ENCODE measurements at regions not wholly inside any gene's neighbourhood (a gene's known extent, or its start where the extent isn't known, plus 50 kb on each side); places are given as distances from the start of the nearest gene placed in this dataset.
A peak's percentile ranks its signal among the peaks of the same experiment; 100 is the strongest.

DNA sequence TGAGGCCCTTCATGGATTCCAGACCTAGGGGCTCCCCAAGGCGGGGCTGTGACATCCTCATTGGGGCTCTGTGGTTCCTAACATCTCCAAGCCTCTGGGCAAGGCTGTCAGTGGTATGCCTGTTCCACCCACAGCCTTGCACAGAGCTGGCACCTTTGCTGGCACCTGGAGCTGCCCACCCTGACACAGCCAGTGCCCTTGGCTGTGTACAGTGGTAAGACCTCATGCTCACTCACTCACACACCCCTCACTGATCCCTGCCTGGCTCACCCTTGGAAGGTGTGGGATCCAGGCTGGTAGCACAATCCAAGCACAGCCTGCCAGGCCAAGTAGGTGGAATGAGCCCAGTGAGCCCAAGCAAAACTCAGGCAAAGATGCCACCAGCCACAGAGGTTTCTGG lies 200.4 kb upstream of the PCDH15 start (continued):
- TF ChIP-seq ZFP30 (CRISPR knock-in tag; IDR thresholded peaks at IDR 0.05) (no peak), CSDC2 (CRISPR knock-in tag; IDR thresholded peaks at IDR 0.05) (no peak), GLIS3 (CRISPR knock-in tag; IDR thresholded peaks at IDR 0.05) (no peak), ZNF565 (CRISPR knock-in tag; conservative IDR thresholded peaks at IDR 0.05; ENCODE audit: low read depth) (no peak)
- TF ChIP-seq, protein P1, sequence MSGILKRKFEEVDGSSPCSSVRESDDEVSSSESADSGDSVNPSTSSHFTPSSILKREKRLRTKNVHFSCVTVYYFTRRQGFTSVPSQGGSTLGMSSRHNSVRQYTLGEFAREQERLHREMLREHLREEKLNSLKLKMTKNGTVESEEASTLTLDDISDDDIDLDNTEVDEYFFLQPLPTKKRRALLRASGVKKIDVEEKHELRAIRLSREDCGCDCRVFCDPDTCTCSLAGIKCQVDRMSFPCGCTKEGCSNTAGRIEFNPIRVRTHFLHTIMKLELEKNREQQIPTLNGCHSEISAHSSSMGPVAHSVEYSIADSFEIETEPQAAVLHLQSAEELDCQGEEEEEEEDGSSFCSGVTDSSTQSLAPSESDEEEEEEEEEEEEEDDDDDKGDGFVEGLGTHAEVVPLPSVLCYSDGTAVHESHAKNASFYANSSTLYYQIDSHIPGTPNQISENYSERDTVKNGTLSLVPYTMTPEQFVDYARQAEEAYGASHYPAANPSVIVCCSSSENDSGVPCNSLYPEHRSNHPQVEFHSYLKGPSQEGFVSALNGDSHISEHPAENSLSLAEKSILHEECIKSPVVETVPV (CRISPR knock-in tag; IDR thresholded peaks at IDR 0.05) = no peak

DNA sequence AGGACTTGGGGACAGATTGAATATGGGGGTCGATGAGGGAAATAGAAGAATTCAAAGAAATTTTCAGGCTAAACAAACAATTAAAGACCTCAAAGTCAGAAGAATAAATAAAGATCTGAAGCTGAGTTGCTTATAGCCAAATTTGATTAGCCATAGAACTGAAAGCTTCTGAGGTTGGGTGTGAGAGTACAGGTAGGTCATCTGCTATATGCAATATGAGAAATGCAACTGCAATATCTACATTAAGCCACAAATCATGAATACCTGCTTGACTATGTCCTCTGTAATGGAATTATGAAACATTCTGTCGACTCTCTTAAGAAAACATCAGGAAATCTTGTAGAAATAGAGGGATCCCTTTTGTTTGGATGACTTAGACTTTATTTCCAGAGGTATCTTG lies 192.1 kb upstream of the PCDH15 start:
- no peak for ATAC-seq
- TF ChIP-seq RARB (CRISPR knock-in tag; IDR thresholded peaks at IDR 0.05) (no peak), ZNF565 (CRISPR knock-in tag; conservative IDR thresholded peaks at IDR 0.05; ENCODE audit: low read depth) (no peak), TCF4 (CRISPR knock-in tag; IDR thresholded peaks at IDR 0.05; ENCODE audit: borderline replicate concordance) (no peak), ZFP30 (CRISPR knock-in tag; IDR thresholded peaks at IDR 0.05) (no peak), TOX (CRISPR knock-in tag; IDR thresholded peaks at IDR 0.05; ENCODE audit: borderline replicate concordance) (no peak), ISL1 (CRISPR knock-in tag; IDR thresholded peaks at IDR 0.05) (no peak), ZNF8 (CRISPR knock-in tag; IDR thresholded peaks at IDR 0.05) (no peak), BACH2 (CRISPR knock-in tag; IDR thresholded peaks at IDR 0.05; ENCODE audit: borderline replicate concordance) (no peak), SNAI2 (CRISPR knock-in tag; IDR thresholded peaks at IDR 0.05) (no peak), GLIS3 (CRISPR knock-in tag; IDR thresholded peaks at IDR 0.05) (no peak), ESRRG (CRISPR knock-in tag; IDR thresholded peaks at IDR 0.05) (no peak)
- TF ChIP-seq, protein P2, sequence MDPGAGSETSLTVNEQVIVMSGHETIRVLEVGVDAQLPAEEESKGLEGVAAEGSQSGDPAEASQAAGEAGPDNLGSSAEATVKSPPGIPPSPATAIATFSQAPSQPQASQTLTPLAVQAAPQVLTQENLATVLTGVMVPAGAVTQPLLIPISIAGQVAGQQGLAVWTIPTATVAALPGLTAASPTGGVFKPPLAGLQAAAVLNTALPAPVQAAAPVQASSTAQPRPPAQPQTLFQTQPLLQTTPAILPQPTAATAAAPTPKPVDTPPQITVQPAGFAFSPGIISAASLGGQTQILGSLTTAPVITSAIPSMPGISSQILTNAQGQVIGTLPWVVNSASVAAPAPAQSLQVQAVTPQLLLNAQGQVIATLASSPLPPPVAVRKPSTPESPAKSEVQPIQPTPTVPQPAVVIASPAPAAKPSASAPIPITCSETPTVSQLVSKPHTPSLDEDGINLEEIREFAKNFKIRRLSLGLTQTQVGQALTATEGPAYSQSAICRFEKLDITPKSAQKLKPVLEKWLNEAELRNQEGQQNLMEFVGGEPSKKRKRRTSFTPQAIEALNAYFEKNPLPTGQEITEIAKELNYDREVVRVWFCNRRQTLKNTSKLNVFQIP (CRISPR knock-in tag; IDR thresholded peaks at IDR 0.05; ENCODE audit: borderline replicate concordance, low read depth) = no peak
- TF ChIP-seq, protein P3, sequence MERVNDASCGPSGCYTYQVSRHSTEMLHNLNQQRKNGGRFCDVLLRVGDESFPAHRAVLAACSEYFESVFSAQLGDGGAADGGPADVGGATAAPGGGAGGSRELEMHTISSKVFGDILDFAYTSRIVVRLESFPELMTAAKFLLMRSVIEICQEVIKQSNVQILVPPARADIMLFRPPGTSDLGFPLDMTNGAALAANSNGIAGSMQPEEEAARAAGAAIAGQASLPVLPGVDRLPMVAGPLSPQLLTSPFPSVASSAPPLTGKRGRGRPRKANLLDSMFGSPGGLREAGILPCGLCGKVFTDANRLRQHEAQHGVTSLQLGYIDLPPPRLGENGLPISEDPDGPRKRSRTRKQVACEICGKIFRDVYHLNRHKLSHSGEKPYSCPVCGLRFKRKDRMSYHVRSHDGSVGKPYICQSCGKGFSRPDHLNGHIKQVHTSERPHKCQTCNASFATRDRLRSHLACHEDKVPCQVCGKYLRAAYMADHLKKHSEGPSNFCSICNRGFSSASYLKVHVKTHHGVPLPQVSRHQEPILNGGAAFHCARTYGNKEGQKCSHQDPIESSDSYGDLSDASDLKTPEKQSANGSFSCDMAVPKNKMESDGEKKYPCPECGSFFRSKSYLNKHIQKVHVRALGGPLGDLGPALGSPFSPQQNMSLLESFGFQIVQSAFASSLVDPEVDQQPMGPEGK (CRISPR knock-in tag; IDR thresholded peaks at IDR 0.05; ENCODE audit: borderline replicate concordance) = no peak
- TF ChIP-seq, protein P4, sequence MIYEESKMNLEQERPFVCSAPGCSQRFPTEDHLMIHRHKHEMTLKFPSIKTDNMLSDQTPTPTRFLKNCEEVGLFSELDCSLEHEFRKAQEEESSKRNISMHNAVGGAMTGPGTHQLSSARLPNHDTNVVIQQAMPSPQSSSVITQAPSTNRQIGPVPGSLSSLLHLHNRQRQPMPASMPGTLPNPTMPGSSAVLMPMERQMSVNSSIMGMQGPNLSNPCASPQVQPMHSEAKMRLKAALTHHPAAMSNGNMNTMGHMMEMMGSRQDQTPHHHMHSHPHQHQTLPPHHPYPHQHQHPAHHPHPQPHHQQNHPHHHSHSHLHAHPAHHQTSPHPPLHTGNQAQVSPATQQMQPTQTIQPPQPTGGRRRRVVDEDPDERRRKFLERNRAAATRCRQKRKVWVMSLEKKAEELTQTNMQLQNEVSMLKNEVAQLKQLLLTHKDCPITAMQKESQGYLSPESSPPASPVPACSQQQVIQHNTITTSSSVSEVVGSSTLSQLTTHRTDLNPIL (CRISPR knock-in tag; IDR thresholded peaks at IDR 0.05; ENCODE audit: low read depth) = no peak

DNA sequence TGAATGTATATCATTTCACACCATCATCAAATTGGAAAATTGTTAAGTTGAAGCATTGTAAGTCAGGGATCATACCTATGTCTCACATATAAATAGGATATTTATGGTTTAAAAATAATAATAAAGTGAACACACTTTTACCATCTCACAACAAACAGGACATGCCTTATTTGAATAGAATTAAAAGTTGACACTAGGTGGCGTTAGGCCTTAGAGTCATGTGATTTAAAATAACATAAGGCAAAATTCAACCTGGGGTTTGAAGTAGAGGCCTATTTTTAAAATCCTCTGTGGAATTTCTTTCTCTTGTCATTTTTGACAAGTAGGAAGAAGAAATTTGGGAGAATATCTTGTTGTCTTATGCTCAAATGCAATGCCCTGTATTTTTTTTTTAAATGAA lies 184.7 kb upstream of the PCDH15 start:
- TF ChIP-seq GLIS3 (CRISPR knock-in tag; IDR thresholded peaks at IDR 0.05) = no peak
- no peak for TF ChIP-seq ARNTL (CRISPR knock-in tag; IDR thresholded peaks at IDR 0.05; ENCODE audit: borderline replicate concordance, low read depth)
- TF ChIP-seq OSR1 (CRISPR knock-in tag; IDR thresholded peaks at IDR 0.05) = no peak
- no peak for TF ChIP-seq TOX (CRISPR knock-in tag; IDR thresholded peaks at IDR 0.05; ENCODE audit: borderline replicate concordance)
- TF ChIP-seq ZFP30 (CRISPR knock-in tag; IDR thresholded peaks at IDR 0.05) = no peak
- no peak for TF ChIP-seq ZC3H10 (CRISPR knock-in tag; IDR thresholded peaks at IDR 0.05)
- TF ChIP-seq BACH2 (CRISPR knock-in tag; IDR thresholded peaks at IDR 0.05; ENCODE audit: borderline replicate concordance) = no peak
- TF ChIP-seq RARB (CRISPR knock-in tag; IDR thresholded peaks at IDR 0.05) = no peak
- TF ChIP-seq ZNF70 (CRISPR knock-in tag; IDR thresholded peaks at IDR 0.05) = no peak
- TF ChIP-seq, protein P4 (CRISPR knock-in tag; IDR thresholded peaks at IDR 0.05; ENCODE audit: low read depth) = no peak
- TF ChIP-seq, protein P3 (CRISPR knock-in tag; IDR thresholded peaks at IDR 0.05; ENCODE audit: borderline replicate concordance) = no peak
- TF ChIP-seq CSDC2 (CRISPR knock-in tag; IDR thresholded peaks at IDR 0.05) = no peak
- no peak for TF ChIP-seq ZFP3 (CRISPR knock-in tag; IDR thresholded peaks at IDR 0.05)
- ATAC-seq = peak; percentile 70; the same call in 2 of the 3 replicates
